ENCODE measurements at regions not wholly inside any gene's neighbourhood (a gene's known extent, or its start where the extent isn't known, plus 50 kb on each side); places are given as distances from the start of the nearest gene placed in this dataset.
"Not testable (repeated sequence)": the region's sequence is repeated elsewhere in the genome, so short reads cannot be mapped to it uniquely, and the experiment has no call there.

DNA sequence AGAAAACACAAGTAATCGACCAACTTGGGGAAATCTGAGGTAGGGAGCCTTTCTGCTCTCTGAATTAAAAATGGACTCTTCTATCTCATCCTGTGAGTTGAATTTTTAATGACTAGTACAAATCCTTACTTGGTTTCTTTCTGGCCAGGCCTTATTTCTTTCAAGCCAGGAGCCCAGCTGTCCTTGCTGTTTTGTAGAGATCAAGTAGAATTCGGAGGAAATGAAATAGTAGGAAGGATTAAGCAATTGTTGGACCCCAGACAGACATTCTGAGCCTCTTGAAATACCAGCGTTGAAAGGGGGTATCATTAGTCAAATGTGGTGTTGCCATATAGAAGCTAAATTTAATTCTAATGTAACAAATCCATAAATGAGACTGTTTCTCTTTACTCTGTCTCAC lies 53.7 kb upstream of the SMIM15 start:
- DNase-seq (ENCODE audit: low spot score): no peak

- no peak for DNase-seq (ENCODE audit: low spot score)
Measured at GRCh38 chr5:61216741-61217140, 54.5 kb upstream of the SMIM15 start.

- DNase-seq (ENCODE audit: low spot score): no peak
Measured at GRCh38 chr5:61217214-61217613, 54.9 kb upstream of the SMIM15 start.

DNA sequence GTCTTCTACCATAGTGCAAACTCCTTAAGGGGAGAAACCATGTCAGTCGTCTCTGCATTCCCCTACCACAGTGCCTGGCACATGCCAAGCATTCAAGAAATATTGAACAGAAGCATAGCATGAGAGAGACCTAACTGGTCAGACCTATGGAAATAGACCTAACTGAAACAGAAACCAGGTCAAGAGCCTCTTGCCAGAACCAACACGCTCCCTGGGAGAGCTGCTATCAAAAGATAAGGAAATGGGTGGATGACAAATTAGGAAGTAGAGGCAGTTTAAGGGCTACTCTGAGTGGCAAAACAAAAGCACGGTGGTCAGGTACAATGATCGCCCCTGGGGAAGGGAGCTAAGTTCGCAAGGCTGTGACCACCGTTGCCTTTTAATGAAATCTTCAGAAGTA lies 66.0 kb upstream of the SMIM15 start:
- DNase-seq (ENCODE audit: low spot score): no peak

DNA sequence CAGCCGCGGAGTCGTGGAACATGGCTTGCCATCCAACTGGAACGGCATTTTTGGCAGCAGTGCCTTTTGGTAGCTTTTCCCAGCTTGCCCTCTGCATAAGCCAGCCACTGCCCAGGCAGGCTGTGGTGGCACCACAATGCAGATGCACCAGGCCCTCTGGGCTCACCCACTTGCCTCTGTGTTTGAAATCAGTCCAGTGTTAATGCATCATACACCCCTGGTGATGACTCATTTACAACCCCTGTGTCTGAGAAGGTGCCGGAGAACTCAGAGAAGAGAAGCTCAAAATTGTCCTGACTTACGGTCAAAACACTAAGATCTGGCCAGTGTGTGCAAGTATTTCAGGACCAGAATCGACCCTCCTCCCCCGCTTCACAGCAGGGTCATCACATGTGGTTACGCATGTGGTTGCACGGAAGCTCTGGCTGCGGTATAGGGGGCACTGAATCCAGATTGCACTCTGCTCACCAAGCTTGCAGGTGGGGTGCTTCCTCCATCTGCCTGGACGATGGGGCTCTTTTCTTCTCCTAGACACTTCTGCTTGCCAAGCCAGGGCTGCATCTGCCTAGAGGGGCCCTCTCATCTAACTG lies 66.5 kb upstream of the SMIM15 start:
- peak; percentile 11 for DNase-seq (ENCODE audit: low spot score)

- DNase-seq (ENCODE audit: low spot score): no peak
Measured at GRCh38 chr5:61229416-61229815, 67.1 kb upstream of the SMIM15 start.

GRCh38 chr5:61230492-61230891 lies 68.2 kb upstream of the SMIM15 start:
- DNase-seq (ENCODE audit: low spot score): no peak

DNA sequence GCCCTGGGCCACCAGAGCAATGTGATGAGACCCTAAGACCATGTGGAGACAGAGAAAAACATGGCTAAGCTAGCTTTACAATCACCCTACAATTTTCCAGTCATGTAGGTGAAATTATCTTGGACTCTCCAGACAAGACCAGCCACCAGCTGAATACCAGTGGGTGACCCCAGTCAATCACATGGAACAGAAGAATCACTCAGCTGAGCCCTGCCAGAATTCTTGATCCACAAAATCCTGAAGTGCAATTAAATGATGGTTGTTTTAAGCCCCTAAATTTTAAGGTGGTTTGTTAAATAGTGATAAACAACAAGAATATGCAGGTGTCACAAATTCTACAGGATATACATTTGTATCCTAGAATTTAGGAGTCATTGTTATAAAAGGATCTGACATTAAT lies 69.5 kb upstream of the SMIM15 start:
- no peak for DNase-seq (ENCODE audit: low spot score)

- DNase-seq (ENCODE audit: low spot score): no peak
Measured at GRCh38 chr5:61232490-61233050, 70.3 kb upstream of the SMIM15 start.

GRCh38 chr5:61234019-61234418 lies 71.8 kb upstream of the SMIM15 start:
- no peak for DNase-seq (ENCODE audit: low spot score)

DNA sequence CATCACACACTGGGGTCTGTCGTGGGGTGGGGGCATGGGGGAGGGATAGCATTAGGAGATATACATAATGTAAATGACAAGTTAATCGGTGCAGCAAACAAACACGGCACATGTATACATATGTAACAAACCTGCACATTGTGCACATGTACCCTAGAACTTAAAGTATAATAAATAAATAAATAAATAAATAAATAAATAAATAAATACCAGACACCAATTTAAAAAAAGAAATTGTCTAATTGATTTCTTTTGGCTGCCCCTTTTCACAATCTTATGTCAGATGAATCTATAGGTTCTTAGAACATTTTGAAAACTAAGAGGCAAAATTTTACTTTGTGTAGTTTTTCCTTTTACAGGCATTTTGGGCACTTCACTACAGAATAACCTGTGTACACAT lies 74.4 kb upstream of the SMIM15 start:
- DNase-seq (ENCODE audit: low spot score): not testable (repeated sequence)

- no peak for DNase-seq (ENCODE audit: low spot score)
Measured at GRCh38 chr5:61245486-61245885, 83.2 kb upstream of the SMIM15 start.

DNA sequence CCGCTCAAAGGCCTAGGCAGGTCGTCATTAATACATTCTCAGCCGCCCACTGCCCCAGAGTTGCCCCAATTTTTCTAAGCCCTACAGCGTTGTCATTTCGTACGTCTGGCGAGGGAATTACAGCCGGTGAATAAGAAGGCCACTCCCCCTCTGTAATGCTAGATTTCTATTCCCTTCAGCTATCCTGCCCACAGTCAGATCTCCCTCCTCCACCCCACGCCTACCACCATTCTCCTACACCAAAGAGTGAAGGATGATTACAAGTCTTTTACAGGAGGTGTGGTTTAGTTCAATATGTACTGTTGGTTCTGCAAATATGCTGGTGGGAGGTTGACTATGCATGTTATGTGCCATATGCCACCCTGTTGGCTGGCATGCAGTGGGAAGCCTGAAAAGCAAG lies 83.7 kb upstream of the SMIM15 start:
- no peak for DNase-seq (ENCODE audit: low spot score)

- DNase-seq (ENCODE audit: low spot score): no peak
Measured at GRCh38 chr5:61246768-61247307, 84.6 kb upstream of the SMIM15 start.

DNA sequence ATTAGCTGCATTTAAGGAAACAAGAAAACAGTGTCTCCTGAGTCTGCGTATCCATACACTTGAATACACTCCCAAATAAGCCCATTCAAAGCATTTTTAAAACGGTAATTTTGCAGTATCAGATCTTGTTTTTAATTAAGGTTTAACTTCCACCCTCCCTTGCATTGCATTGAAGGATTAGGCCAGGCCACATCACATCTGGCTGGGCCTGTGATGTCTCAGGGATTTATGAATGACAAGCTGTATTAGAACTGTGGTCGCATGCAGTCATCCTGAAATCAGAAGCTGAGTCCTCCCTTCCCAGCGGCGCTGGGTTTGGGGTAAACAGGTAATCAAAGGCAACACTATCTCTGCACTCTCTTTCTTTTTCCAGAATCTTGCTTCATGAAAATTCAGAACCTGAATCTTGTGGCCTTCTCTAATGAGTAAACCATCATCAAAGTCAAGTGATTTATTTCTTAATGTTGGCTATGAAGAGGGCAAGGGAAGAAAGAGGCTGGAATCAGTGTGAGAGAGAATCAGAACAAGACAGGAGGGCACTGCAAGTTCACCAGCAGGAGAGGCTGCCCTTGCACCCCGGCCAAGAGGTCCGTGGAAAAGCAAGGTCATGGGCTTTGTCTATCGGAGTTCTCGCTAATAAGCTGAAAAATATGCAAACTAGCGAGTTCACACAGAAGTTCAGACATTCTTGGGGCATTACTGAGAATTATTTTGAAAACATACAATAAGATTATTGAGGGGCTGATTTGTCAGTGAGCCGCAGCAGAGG lies 80.0 kb upstream of the ZSWIM6 start:
- no peak for DNase-seq (ENCODE audit: low spot score)

DNA sequence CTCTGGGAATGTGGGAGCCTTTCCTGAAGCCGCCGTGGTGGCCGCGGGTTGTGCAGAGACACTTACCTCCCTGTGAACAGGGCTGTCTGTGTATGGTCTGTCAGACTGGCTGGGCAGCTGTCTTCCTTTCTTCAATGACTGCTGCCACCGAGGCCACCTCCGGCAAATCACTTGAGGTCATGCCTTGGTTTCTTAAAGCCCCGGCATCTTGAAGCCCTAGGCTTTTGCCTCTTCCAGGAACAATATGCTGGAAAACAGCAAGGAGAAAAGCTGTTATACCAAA lies 79.5 kb upstream of the ZSWIM6 start:
- DNase-seq (ENCODE audit: low spot score): no peak

DNA sequence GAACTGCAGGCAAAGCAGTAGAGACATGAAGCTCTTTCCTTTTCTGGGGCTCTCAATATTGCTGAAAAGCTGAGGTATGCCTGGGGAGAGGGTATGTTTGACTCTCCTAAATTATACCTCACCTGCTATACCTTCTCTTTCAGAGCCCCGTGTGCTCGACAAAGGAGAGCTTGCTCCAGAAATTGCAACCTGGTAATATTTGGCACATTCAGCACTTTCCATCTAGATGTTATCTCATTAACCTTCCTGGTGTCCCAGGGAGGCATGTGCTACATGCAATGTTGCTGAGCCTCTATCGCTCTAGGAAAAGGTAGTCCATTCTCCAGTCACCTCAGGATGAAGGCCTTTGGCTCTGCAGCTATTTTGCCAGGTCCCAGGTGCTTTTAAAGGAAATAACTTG lies 78.5 kb upstream of the ZSWIM6 start:
- DNase-seq (ENCODE audit: low spot score): no peak

- no peak for DNase-seq (ENCODE audit: low spot score)
Measured at GRCh38 chr5:61254969-61255555, 77.0 kb upstream of the ZSWIM6 start.

DNA sequence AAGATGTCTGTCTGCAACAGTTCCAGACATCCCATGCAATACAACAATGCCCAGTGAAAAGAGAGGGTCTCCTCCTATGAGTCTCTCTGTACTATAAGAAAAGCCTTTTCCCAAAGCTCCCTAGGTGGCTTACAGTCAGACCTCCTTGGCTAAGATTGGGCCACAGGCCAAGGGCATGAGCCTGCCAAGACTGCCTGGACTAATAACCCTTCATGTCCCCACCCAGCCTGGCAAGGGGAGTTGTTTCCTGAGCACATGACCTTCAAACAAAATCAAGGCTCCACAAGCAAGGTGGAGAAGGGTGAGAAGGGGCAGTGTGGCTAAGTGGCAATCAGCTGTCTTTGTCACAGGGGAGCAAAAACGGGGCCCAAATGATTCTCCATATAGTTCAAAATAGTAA lies 75.6 kb upstream of the ZSWIM6 start:
- no peak for DNase-seq (ENCODE audit: low spot score)

- DNase-seq (ENCODE audit: low spot score): no peak
Measured at GRCh38 chr5:61257421-61257820, 74.6 kb upstream of the ZSWIM6 start.

DNA sequence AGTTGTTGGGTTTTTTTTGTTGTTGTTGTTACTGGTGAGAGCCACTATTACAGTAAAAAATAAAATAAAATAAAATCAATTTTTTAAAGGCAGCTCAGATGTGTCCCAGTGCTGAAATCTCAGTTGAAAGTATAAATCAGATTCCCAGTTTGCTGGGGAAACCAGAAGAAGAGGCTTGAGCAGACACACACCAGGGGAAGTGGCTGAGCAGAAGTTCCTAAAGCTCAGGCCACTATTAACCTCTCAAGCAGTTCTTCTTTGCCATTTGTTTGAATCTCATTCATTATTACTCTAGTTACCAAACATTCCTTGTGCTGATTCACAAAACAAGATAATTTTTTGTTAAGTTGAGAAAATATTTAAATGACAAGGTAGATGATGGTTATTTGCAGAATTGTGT lies 70.9 kb upstream of the ZSWIM6 start:
- no peak for DNase-seq (ENCODE audit: low spot score)

- DNase-seq (ENCODE audit: low spot score): no peak
Measured at GRCh38 chr5:61262080-61262479, 70.0 kb upstream of the ZSWIM6 start.

- DNase-seq (ENCODE audit: low spot score): no peak
Measured at GRCh38 chr5:61263072-61263471, 69.0 kb upstream of the ZSWIM6 start.

All from activated CD4-positive, alpha-beta T cell treated with anti-CD3 and anti-CD28 coated beads, Interleukin-2, Interleukin-4, amounts not matched to agents 100 ng/mL and 50 ng/mL, durations not matched to agents 16 hours and 8 hours (primary cell).